Activated T-helper 1 cell treated with Interleukin-2 at 50 U/mL for 16 hours (primary cell): ENCODE measurements at regions not wholly inside any gene's neighbourhood (a gene's known extent, or its start where the extent isn't known, plus 50 kb on each side); places are given as distances from the start of the nearest gene placed in this dataset.

Source experiments
- DNase-seq: peaks from one replicate; pipeline ENCODE4 v3.0.0-alpha.2; 2020; ENCODE audit warnings: low read depth

- no peak for DNase-seq
These were observed 84.0 kb upstream of the TNRC6C start for GRCh38 chr17:77874303-77875050.

- no peak for DNase-seq
These were observed 83.3 kb upstream of the TNRC6C start for GRCh38 chr17:77875051-77875780.

- no peak for DNase-seq
These were observed 82.5 kb upstream of the TNRC6C start for GRCh38 chr17:77875881-77876509.

GRCh38 chr17:77877036-77877435 lies 81.5 kb upstream of the TNRC6C start:
- DNase-seq = no peak

- DNase-seq = no peak
These were observed 80.7 kb upstream of the TNRC6C start for GRCh38 chr17:77877646-77878355.

GRCh38 chr17:77879226-77879895 lies 79.1 kb upstream of the TNRC6C start:
- no peak for DNase-seq

GRCh38 chr17:77879896-77880280 lies 78.6 kb upstream of the TNRC6C start:
- no peak for DNase-seq

GRCh38 chr17:77880711-77881450 lies 77.6 kb upstream of the TNRC6C start:
- DNase-seq = no peak

GRCh38 chr17:77881545-77881944 lies 77.0 kb upstream of the TNRC6C start:
- DNase-seq = peak; percentile 60

GRCh38 chr17:77882040-77882439 lies 76.5 kb upstream of the TNRC6C start:
- no peak for DNase-seq

GRCh38 chr17:77882481-77883212 lies 75.9 kb upstream of the TNRC6C start:
- DNase-seq = peak; percentile 68

- DNase-seq = no peak
These were observed 75.3 kb upstream of the TNRC6C start for GRCh38 chr17:77883213-77883650.

GRCh38 chr17:77884019-77884418 lies 74.5 kb upstream of the TNRC6C start:
- DNase-seq = no peak

GRCh38 chr17:77884967-77885641 lies 73.4 kb upstream of the TNRC6C start:
- no peak for DNase-seq

GRCh38 chr17:77885678-77886386 lies 72.7 kb upstream of the TNRC6C start:
- no peak for DNase-seq

- no peak for DNase-seq
These were observed 72.1 kb upstream of the TNRC6C start for GRCh38 chr17:77886387-77886728.

- no peak for DNase-seq
These were observed 71.4 kb upstream of the TNRC6C start for GRCh38 chr17:77887110-77887463.

GRCh38 chr17:77887464-77888241 lies 70.8 kb upstream of the TNRC6C start:
- DNase-seq = peak; percentile 65
